Effector memory CD4-positive, alpha-beta T cell (primary cell): ENCODE measurements at regions not wholly inside any gene's neighbourhood (a gene's known extent, or its start where the extent isn't known, plus 50 kb on each side); places are given as distances from the start of the nearest gene placed in this dataset.
"Not testable (repeated sequence)": the region's sequence is repeated elsewhere in the genome, so short reads cannot be mapped to it uniquely, and the experiment has no call there.

Experiments used
- DNase-seq, 3 donors: peaks; one replicate each; pipeline ENCODE4 v3.0.0-alpha.2; 2020
- H3K27ac ChIP-seq: 2 replicates; pipeline ENCODE4 v1.7.0; 2013; ENCODE audit warnings: mild to moderate bottlenecking, low read length, moderate library complexity; ENCODE audit not compliant: insufficient read depth, poor library complexity, severe bottlenecking
- H3K27me3 ChIP-seq: replicated peaks from 2 replicates; pipeline ENCODE4 v1.7.0; 2013; ENCODE audit warnings: mild to moderate bottlenecking, low read length; ENCODE audit not compliant: insufficient read depth, control insufficient read depth, poor library complexity, severe bottlenecking
- H3K36me3 ChIP-seq: 2 replicates; pipeline ENCODE4 v1.7.0; 2013; ENCODE audit warnings: mild to moderate bottlenecking, low read length, moderate library complexity; ENCODE audit not compliant: control insufficient read depth, insufficient read depth
- H3K4me1 ChIP-seq: 2 replicates; pipeline ENCODE4 v1.7.0; 2013; ENCODE audit warnings: low read length, mild to moderate bottlenecking; ENCODE audit not compliant: control insufficient read depth, insufficient read depth, poor library complexity, severe bottlenecking
- H3K4me3 ChIP-seq: 2 replicates; pipeline ENCODE4 v1.7.0; 2013; ENCODE audit warnings: low read length, low read depth, mild to moderate bottlenecking; ENCODE audit not compliant: insufficient read depth, poor library complexity, severe bottlenecking
- H3K9me3 ChIP-seq: 2 replicates; pipeline ENCODE4 v1.7.0; 2013; ENCODE audit warnings: mild to moderate bottlenecking, low read length, moderate library complexity; ENCODE audit not compliant: control insufficient read depth

DNA sequence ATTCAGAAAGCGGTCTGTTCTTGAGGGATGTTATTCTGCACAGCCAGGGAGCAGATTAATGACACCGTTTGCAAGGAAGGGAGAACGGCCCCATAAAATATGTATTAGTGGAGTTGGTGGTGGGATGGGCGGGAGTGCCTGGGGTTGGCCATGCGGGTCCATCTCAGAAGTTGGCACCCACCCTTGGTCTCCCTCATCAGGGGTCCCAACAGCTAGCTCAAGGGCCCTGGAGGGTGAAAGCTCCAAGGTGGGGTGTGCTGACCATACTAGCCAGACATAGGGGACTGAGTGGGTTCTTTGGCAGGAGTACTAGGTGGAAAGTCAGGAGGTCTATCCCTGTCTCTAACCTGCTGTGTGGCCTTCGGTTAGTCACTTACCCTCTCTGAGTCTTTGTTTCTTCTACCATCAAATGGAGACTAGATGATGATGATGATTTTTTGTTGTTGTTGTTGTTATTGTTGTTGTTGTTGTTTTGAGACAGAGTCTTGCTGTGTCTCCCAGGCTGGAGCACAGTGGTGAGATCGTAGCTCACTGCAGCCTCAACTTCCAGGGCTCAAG lies 83.2 kb upstream of the BRD7 start:
- Histone ChIP-seq H3K27me3 (no peaks in the 10 kb centered on the region), H3K9me3 (no peaks in the 10 kb centered on the region), H3K4me3 (no peak overlapping the region), H3K4me1 (peaks cover under 1% of the 10 kb centered on the region), H3K36me3 (no peaks in the 10 kb centered on the region), H3K27ac (no peak overlapping the region)
- DNase-seq, result no peak

DNA sequence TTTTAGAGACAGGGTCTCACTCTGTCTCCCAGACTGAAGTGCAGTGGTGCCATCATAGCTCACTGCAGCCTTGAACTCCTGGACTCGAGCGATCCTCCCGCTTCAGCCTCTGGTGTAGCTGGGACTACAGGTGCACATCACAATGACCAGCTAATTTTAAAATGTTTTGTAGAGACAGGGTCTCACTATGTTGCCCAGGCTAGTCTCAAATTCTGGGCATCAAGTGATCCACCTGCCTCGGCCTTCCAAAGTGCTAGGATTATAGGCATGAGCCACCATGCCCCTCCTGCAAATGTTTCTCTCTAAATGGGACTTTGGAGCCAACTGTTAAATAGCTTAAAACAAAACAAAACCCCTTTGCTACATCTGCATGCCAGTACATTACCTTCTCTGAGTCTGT lies 82.2 kb upstream of the BRD7 start:
- Histone ChIP-seq H3K27ac (no peak overlapping the region), H3K4me3 (no peak overlapping the region), H3K27me3 (no peaks in the 10 kb centered on the region), H3K4me1 (no peaks in the 10 kb centered on the region), H3K9me3 (no peaks in the 10 kb centered on the region), H3K36me3 (no peaks in the 10 kb centered on the region)
- no peak for DNase-seq

DNA sequence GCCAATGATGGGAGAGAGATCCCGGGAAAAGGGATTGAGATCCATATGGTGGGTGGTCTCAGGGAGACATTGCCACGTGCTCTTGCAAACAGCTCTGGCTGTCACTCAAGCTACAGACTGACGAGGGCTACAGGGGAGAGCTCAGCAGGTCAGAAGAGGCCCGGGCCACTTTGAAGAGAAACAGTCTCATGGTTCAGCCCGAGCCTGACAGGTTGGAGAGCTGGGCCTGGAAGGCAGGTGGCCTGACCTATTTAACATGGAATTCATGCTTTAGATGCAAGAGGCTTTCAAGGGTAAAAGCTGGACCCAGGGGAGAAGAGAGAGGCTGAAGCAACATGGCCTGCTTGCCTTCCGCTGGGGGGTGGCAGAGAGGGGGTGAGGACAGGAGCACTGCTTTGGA lies 81.0 kb upstream of the BRD7 start:
- no peak for DNase-seq
- no peaks in the 10 kb centered on the region for H3K27me3 ChIP-seq
- no peak overlapping the region for H3K27ac ChIP-seq
- H3K4me1 ChIP-seq, result no peaks in the 10 kb centered on the region
- no peak overlapping the region for H3K4me3 ChIP-seq
- no peaks in the 10 kb centered on the region for H3K9me3 ChIP-seq
- H3K36me3 ChIP-seq, result no peaks in the 10 kb centered on the region

DNA sequence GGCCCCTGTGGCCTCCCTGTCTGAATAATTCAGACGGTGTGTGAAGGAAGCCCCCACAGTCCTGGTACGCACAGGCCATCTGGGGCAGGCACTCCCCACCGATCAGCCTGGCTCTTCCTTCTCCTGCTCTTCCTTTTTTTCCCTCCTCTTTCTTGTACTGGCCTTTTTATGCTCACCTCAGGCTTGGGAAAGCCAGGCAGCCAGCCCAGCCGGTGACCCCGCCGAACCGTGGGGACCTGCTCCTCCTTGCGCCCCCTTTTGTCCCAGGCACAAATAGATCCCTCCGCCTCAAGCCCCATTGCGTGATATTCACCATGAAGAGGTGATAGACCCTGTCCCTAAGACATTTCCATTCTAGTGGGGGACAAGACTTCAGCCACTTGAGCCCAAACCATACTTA lies 80.2 kb upstream of the BRD7 start:
- no peak for DNase-seq
- H3K27me3 ChIP-seq, result no peaks in the 10 kb centered on the region
- H3K36me3 ChIP-seq, result no peaks in the 10 kb centered on the region
- no peaks in the 10 kb centered on the region for H3K9me3 ChIP-seq
- no peak overlapping the region for H3K27ac ChIP-seq
- no peak overlapping the region for H3K4me3 ChIP-seq
- no peaks in the 10 kb centered on the region for H3K4me1 ChIP-seq

DNA sequence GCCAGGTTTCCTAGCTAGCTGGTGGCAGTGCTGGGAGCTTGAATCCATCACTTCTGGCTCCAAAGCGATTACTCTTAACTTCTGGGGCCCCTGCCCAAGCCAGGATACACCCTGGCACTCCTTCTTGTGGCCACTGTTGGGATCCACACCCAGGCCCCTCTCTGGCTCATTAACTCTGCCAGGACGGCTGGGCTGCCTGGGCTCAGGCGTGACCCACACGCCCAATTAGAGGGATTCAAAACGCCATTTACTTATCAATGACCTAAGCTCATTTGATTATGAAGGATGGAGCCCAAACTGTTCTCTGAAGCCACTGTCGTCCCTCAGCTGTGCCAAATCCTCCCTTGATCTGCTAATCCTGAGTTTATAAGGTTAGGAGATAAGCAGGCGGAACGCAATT lies 79.7 kb upstream of the BRD7 start:
- no peaks in the 10 kb centered on the region for H3K4me1 ChIP-seq
- no peaks in the 10 kb centered on the region for H3K36me3 ChIP-seq
- no peaks in the 10 kb centered on the region for H3K9me3 ChIP-seq
- DNase-seq, result no peak
- H3K27ac ChIP-seq, result no peak overlapping the region
- no peak overlapping the region for H3K4me3 ChIP-seq
- no peaks in the 10 kb centered on the region for H3K27me3 ChIP-seq

DNA sequence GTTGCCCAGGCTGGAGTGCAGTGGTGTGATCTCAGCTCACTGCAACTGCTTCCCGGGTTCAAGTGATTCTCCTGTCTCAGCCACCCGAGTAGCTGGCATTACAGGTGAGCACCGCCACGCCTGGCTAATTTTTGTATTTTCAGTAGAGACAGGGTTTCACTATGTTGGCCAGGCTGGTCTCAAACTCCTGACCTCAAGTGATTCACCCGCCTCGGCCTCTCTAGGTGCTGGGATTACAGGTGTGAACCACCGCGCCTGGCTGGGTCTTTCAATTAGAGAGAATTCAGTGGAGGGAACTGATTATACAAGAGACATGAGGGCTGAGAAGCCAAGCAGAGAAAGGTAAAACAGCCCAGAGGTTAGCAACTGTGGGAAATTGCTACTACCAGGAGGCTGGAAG lies 78.6 kb upstream of the BRD7 start:
- not testable (repeated sequence) for H3K36me3 ChIP-seq, H3K4me3 ChIP-seq, H3K27ac ChIP-seq, H3K4me1 ChIP-seq, H3K9me3 ChIP-seq, DNase-seq, H3K27me3 ChIP-seq

DNA sequence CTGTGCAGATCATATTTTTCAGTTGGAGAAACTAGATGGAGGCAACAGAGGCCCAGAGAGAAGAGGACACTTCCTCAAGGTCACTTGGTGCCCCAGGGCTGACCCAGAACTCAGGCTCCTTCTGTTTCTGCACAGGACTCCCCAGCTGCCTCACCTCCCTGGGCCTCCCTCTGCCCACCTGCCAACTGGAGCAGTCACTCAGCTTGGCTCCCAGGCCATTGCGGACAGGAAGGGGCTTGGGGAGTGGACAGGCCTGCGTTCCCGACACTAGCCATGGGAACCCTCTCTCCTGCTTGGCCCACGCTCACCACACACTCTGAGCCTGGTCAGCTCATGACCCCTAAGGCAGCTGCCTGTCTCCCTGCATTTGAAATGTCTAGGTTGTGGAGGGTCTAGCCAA lies 78.1 kb upstream of the BRD7 start:
- DNase-seq, result no peak
- Histone ChIP-seq H3K4me3 (no peak overlapping the region), H3K36me3 (no peaks in the 10 kb centered on the region), H3K9me3 (no peaks in the 10 kb centered on the region), H3K4me1 (no peaks in the 10 kb centered on the region), H3K27ac (no peak overlapping the region), H3K27me3 (no peaks in the 10 kb centered on the region)

DNA sequence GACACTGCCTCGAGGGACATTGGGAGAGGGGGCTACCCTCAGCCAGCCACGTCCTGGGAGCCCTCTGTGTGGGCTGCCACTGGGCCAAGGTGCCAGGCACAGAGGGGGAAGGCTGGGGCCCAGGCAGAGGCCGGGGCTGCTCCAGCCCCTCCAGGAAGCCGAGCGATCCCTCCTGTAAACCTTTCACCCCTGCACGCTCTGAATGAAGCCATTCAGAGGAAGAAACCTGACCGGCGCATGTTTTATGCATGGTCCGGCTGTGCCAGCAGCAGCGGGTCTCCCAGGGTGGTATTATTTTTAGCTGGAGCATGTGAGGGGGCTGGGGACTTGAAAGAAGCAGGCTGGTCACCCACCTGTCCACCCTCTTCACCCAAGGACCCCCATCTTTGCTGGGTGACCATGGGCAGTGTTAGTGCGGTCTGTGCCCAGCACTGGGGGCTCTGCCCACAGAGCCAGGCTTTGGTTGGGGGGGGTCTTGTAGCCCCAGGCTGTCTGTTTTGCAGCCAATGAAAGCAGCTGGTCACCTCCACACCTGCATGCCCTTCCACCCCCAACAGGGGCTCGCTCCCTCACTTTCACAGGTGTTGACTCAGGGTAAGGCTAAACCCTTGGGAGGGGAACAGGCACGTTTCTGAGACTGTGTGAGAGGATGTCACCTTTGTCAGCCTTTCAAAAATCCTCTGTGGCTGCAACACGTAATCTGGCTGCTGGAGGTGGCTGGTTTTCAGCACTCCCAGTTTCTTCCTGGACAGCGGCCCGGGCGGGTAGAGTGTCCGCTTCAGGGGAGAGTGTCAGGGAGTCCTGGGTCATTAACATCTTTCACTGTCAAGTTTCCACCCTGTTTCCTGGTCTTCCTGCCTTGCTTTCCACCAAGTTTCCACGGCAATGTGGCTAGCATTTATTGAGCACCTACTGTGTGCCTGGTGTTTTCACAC lies 77.1 kb upstream of the BRD7 start:
- no peak for DNase-seq
- Histone ChIP-seq H3K4me1 (no peaks in the 10 kb centered on the region), H3K4me3 (no peak overlapping the region), H3K27ac (no peak overlapping the region), H3K27me3 (no peaks in the 10 kb centered on the region), H3K36me3 (no peaks in the 10 kb centered on the region), H3K9me3 (no peaks in the 10 kb centered on the region)

DNA sequence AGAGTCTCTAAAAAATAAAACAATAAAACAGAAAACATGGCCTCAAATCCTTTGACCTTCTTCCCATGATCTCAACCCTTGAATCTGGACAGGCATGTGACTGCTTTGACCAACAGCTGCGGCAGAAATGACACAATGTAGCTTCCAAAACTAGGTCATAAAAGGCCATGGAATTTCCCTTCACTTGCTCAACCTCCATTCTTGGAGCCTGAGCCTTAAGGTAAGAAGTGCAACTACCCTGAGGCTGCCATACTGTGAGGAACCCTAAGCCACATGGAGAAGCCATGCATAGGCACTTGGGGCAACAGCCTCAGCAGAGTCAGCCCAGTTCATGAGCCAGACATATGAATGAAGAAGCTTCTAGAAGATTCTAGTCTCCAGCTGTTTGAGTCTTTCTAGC lies 75.7 kb upstream of the BRD7 start:
- no peak for DNase-seq
- H3K4me3 ChIP-seq, result no peak overlapping the region
- no peaks in the 10 kb centered on the region for H3K27me3 ChIP-seq

DNA sequence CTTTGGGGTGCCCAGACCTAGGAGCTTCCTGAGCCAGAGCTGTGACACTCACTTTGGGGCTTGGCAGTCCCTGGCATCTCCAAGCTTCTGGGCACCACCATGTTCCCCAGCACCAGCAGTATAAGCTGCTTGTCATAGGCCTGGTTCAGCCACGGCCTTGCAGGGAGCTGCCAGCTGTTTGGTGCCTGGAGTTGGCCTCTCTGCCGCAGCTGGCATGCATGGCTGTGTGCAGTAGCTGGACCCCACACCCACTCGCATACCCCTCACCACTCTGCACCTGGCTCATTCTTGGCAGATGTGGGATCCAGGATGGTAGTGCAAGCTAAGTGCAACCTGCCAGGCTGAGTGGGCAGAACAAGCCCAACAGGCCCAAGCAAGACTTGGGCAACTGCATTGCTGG lies 73.4 kb upstream of the BRD7 start:
- H3K4me1 ChIP-seq, result no peaks in the 10 kb centered on the region
- no peak overlapping the region for H3K27ac ChIP-seq
- DNase-seq, result no peak
- no peaks in the 10 kb centered on the region for H3K27me3 ChIP-seq
- no peaks in the 10 kb centered on the region for H3K9me3 ChIP-seq
- H3K36me3 ChIP-seq, result no peaks in the 10 kb centered on the region
- H3K4me3 ChIP-seq, result no peak overlapping the region

More for the DNA sequence above, 75.7 kb upstream of the BRD7 start:
- Histone ChIP-seq H3K9me3 (no peaks in the 10 kb centered on the region), H3K36me3 (no peaks in the 10 kb centered on the region), H3K4me1 (no peaks in the 10 kb centered on the region), H3K27ac (no peak overlapping the region)
